Lower leg skin (tissue), 3 donors: ENCODE measurements at regions not wholly inside any gene's neighbourhood (a gene's known extent, or its start where the extent isn't known, plus 50 kb on each side); places are given as distances from the start of the nearest gene placed in this dataset.

Source experiments
- POLR2A ChIP-seq, 2 donors: fragments of 450-650 bp; IDR thresholded peaks; one replicate each; pipeline ENCODE4 v1.6.1; 2016 to 2017; ENCODE audit warnings: antibody characterized with exemption in 2 of 2, mild to moderate bottlenecking in 1 of 2, moderate library complexity in 1 of 2
- TF ChIP-seq, protein P1 (sequence below), 3 donors: fragments of 450-650 bp; IDR thresholded peaks; one replicate each; pipeline ENCODE4 v1.5.1; 2016; ENCODE audit warnings: antibody characterized with exemption in 3 of 3, mild to moderate bottlenecking in 3 of 3, moderate library complexity in 2 of 3

GRCh38 chr6:28774292-28775051, 149.3 kb downstream of the TRIM27 start:
- TF ChIP-seq, protein P1, sequence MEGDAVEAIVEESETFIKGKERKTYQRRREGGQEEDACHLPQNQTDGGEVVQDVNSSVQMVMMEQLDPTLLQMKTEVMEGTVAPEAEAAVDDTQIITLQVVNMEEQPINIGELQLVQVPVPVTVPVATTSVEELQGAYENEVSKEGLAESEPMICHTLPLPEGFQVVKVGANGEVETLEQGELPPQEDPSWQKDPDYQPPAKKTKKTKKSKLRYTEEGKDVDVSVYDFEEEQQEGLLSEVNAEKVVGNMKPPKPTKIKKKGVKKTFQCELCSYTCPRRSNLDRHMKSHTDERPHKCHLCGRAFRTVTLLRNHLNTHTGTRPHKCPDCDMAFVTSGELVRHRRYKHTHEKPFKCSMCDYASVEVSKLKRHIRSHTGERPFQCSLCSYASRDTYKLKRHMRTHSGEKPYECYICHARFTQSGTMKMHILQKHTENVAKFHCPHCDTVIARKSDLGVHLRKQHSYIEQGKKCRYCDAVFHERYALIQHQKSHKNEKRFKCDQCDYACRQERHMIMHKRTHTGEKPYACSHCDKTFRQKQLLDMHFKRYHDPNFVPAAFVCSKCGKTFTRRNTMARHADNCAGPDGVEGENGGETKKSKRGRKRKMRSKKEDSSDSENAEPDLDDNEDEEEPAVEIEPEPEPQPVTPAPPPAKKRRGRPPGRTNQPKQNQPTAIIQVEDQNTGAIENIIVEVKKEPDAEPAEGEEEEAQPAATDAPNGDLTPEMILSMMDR (IDR thresholded peaks at IDR 0.05), result no peak
- no peak for TF ChIP-seq POLR2A (IDR thresholded peaks at IDR 0.05)
